GM21825 (cell line): ENCODE measurements at regions not wholly inside any gene's neighbourhood (a gene's known extent, or its start where the extent isn't known, plus 50 kb on each side); places are given as distances from the start of the nearest gene placed in this dataset.

Experiments
- ATAC-seq: cut with Tn5 transposase; IDR thresholded peaks from one replicate; pipeline ENCODE4 v1.9.1; 2021; ENCODE audit warnings: mild to moderate bottlenecking, moderate library complexity; ENCODE audit not compliant: unreplicated experiment

DNA sequence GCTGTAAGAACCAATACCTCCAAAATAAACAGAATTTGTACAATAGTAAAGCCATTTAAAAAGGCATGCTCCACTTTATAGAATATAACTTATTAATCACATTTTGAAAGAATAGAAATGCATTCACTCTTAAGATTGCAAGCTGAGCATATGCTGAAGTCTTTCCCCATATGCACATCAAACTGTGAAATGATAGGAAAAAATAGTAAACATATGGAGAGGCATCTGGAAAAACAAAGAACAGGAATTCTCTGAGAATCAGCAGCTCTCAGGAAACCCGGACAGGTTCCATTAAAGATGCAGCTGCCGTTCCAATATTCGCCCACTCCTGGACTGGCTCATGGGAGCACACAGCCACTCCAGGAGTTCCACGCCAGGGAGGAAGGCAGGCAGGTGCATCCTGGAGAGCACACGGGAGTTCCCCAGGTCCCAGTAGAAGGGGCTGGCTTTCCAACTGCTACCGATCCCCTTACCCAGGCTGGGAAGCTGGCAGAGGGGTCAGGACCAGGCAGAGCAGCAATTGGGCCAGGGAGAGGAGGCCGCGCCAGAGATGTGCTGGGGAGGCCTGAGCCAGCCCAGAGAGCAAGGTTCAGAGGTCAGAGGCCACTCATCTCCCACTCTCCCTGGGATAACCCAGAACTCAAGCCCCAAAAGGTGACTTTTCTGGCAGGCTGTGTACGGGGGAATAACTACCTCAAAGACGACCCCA, 111.1 kb downstream of the DLL1 start:
- no peak for ATAC-seq

- ATAC-seq, result no peak
Observed at GRCh38 chr6:170178561-170179477, 112.1 kb downstream of the DLL1 start.

- no peak for ATAC-seq
Observed at GRCh38 chr6:170177772-170178560, 112.9 kb downstream of the DLL1 start.

DNA sequence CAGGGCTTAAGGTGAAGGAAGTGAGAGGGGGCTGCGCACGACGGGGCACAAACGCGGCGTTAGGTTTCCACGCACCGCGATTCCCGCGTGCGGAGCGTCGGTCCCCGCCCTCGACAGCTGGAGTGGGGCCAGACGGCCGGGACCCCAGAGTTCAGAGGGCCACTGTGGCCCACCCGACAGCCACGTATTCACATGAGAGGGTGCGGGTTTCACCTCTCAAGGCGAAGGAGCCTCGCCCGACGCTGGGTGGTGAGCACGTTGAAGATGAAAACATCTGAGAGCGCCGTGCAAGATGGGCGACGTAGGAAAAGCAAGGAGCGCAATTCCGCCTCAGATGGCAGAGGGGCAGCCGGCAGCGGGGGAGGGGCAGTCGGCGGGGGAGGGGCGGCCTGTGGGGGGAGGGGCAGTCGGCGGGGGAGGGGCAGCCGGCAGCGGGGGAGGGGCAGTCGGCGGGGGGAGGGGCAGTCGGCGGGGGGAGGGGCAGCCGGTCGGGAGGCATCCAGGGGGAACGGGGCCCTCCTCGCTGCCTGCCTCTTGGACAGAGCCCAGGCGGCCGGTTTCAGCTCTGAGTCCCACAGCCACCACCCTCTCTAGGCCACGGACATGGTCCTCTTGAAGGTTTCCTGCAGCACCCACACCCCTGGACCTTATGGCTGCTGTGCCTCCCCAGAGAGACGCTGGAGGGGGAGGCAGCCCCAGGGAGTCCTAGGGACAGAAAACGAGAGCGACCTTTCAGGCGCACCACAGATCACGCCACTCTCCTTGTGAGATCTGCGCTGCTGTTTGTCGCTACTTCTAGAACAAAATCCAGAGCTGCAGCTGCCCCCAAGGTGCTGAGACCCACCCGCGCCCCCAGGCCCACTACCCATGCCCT, 113.7 kb downstream of the DLL1 start:
- ATAC-seq, result no peak

DNA sequence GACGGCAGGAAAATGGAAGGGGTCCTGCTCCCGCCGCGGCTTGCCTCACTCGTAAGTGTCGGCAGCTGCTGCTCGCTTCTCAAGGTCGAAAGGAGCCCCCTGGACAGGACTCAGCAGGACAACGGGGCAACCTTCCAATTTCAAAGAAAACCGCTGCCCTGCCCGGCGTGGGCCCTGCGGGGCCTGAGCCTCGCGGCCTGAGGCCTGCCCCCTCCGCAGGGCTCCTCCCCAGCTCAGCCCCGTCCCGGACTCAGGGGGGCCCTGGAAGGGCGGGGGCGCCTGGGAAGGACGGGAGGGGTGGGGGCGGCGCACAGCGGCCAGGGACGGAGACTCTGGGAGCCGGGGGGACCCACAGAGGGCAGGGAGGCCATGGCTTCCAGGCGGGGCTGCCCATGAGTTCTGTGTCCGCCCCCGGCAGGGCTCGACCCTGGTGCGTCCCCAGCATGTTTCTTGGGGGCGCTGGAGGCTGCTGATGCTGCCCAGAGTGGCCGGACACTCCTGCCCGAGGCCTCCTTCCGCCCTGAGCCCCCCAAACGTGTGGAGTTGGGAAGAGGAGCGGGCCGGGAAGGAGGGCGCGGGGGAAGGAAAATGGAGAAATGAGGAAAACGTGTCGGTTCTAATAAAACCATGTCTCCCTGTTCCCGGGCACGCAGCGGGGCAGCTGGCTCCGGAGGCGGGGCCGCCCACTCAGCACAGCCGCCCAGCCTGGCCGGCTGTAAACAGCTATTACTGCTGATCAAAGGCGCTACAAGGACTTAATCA, 114.6 kb downstream of the DLL1 start:
- no peak for ATAC-seq

- ATAC-seq, result no peak
Observed at GRCh38 chr6:170175644-170176135, 115.2 kb downstream of the DLL1 start.

GRCh38 chr6:170174771-170175643, 115.9 kb downstream of the DLL1 start:
- no peak for ATAC-seq

- no peak for ATAC-seq
Observed at GRCh38 chr6:170174124-170174770, 116.6 kb downstream of the DLL1 start.

DNA sequence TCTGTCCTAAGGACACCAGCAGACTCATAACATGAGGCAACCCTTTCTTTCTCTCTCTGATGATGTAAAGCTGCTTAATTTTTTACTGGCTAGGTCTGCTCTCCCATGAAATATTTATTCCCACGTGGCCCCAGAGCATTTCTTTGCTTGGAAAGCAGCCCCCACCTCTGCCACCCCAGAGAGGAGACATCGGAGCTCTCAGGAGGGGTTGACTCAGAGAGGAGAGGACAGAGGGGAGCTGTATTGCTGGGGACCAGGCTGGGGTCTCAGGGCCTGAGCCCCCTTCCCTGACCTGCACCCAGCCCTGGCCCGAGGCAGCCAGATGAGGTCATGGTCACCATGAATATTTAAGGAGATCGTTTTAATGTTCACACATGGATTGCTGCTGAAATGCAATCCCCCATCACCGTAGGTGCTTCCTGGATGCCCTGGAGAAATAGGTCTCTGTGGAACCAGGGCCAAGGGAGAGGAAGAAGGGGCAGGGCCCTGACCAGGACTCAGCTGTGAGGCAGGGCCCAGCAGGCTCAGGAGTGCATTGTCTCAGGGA, 117.5 kb downstream of the DLL1 start:
- ATAC-seq, result no peak

DNA sequence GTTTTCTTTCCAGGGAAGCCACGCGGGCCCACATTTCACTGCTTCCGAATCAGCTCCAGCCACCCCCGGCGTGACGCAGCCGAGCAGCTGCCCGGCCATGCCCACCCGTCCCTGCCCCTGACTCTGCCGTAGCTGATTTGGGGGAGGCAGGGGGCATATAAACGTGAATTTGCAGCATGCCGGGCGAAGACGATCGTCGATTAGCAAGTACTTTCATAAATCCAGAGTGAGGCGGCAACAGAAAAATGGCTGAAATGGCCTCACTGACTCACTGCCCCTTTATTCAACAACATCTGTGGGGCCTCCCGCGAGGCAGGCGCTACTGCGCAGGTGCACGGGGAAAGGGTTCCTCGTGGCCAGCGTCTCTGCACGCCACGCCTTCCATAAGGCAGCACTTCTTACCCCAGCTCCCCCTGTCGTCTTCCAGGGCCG, 118.0 kb downstream of the DLL1 start:
- no peak for ATAC-seq

GRCh38 chr6:170172392-170172791, 118.5 kb downstream of the DLL1 start:
- ATAC-seq, result no peak

- no peak for ATAC-seq
Observed at GRCh38 chr6:170167657-170168159, 123.2 kb downstream of the DLL1 start.

DNA sequence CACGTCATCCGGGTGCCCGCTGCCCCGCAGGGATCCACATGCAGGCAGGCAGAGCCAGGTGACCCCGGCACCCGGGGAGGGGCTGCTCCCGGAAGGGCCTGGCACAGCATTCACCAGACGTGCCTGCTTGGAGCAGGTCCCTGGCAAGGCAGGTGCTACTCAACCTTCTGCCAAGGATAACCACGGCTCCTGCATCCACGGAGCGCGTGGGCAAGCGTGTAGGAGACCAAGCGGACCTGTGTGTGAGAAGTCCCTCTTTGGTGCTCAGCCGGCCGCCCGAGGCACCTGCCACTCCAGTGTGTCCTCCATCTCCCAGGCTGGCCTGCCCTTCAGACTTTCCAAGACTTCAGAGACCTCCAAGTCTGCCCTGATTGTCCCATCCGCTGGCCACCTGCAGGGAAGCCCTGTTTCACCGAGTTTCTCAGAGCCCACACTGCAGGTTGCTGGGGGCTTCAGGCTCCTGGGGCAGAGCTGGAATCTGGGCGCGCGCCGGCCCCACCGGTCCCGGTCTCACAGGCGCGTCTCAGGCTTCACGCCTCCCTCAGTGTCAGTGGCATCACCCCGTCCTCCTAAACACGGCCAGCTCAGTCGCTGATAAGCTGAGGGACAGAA, 124.3 kb downstream of the DLL1 start:
- no peak for ATAC-seq

GRCh38 chr6:170165471-170166117, 125.3 kb downstream of the DLL1 start:
- ATAC-seq, result no peak

DNA sequence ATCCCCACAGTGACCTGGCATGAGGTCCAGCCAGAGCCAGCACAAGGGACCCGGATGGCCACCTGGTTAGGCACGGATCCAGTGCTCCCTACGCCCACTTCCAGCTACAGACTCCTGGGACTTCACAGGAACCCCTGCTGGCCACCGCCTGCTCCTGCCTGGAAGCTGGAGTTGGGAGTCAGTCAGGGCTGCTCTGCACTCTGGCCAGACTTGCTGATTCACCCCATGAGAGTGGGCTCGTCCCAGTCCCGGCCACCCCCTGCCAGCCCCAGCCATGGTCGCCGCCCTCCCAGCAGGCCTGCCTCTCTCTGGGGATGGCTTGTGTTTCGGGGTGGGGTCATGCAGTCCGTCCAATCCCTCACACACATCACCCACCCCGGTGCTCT, 125.8 kb downstream of the DLL1 start:
- ATAC-seq, result no peak

GRCh38 chr6:170164271-170164900, 126.5 kb downstream of the DLL1 start:
- no peak for ATAC-seq
